Mononuclear cell (primary cell): ENCODE measurements at regions not wholly inside any gene's neighbourhood (a gene's known extent, or its start where the extent isn't known, plus 50 kb on each side); places are given as distances from the start of the nearest gene placed in this dataset.
"Not testable (repeated sequence)": the region's sequence is repeated elsewhere in the genome, so short reads cannot be mapped to it uniquely, and the experiment has no call there.

Source experiments
- H3K27me3 ChIP-seq: 2 replicates; pipeline ENCODE4 v1.6.0; 2011; ENCODE audit warnings: low read length, control low read depth; ENCODE audit not compliant: insufficient read depth
- H3K4me1 ChIP-seq: 2 replicates; pipeline ENCODE4 v1.5.1; 2011; ENCODE audit warnings: mild to moderate bottlenecking, low read length, control low read depth; ENCODE audit not compliant: insufficient read depth
- H3K4me3 ChIP-seq: 2 replicates; pipeline ENCODE4 v1.5.1; 2011; ENCODE audit warnings: mild to moderate bottlenecking, low read length, moderate library complexity
- H3K9me3 ChIP-seq: 2 replicates; pipeline ENCODE4 v1.5.1; 2011; ENCODE audit warnings: low read depth, mild to moderate bottlenecking, control low read depth, low read length

GRCh38 chr2:134021830-134022524 is 231.9 kb upstream of the MGAT5 start:
- H3K4me1 ChIP-seq, result peaks cover 4% of the 10 kb centered on the region
- H3K9me3 ChIP-seq, result no peaks in the 10 kb centered on the region
- H3K27me3 ChIP-seq, result peaks cover 4% of the 10 kb centered on the region
- no peak overlapping the region for H3K4me3 ChIP-seq

DNA sequence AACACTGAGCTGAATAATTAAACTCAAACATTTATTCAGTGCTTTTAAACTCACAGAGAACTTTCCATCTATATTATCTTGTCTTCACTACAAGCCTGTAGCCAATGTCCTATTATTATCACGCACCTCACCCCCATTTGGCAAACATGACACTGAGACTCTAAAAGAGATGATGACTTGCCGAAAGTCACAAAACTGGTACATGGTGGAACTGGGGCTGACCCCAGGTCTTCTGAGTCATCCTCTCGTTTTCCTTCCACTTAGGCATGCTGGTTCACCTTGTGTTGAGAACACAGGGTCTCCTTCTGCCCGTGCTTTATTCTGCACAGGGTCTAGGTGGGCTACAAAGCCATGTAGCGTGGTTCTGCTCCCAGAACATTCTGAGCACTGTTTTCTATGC is 230.0 kb upstream of the MGAT5 start:
- no peaks in the 10 kb centered on the region for H3K9me3 ChIP-seq
- no peak overlapping the region for H3K4me3 ChIP-seq
- H3K27me3 ChIP-seq, result peaks cover 12% of the 10 kb centered on the region
- peaks cover 8% of the 10 kb centered on the region for H3K4me1 ChIP-seq

GRCh38 chr2:134027980-134028379 is 225.9 kb upstream of the MGAT5 start:
- Histone ChIP-seq H3K27me3 (peaks cover 14% of the 10 kb centered on the region), H3K9me3 (no peaks in the 10 kb centered on the region), H3K4me1 (peaks cover 4% of the 10 kb centered on the region)

GRCh38 chr2:134029418-134029817 is 224.5 kb upstream of the MGAT5 start:
- Histone ChIP-seq H3K4me3 (no peak overlapping the region), H3K4me1 (peaks cover 4% of the 10 kb centered on the region), H3K9me3 (no peaks in the 10 kb centered on the region), H3K27me3 (peaks cover 15% of the 10 kb centered on the region)

More at GRCh38 chr2:134027980-134028379, 225.9 kb upstream of the MGAT5 start:
- no peak overlapping the region for H3K4me3 ChIP-seq

DNA sequence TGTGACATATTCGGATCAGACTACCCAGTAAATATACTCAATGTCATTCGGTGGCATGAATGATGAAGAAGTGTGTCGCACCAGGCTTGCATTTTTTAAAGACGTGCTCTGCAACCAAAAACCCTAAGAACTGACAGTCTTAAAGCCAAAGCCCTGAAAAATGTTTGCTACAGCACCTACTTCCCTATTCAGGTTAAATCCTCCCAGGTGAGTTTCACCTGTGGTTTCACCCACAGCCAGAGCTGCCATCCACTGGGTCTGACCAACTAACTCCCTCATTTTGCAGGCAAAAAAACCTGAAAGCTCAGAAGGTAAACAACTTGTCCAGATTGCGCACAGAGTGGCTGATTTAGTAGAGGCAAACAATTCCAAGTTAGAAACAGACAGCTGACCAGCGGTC is 222.3 kb upstream of the MGAT5 start:
- H3K27me3 ChIP-seq, result peaks cover 15% of the 10 kb centered on the region
- no peaks in the 10 kb centered on the region for H3K9me3 ChIP-seq
- H3K4me3 ChIP-seq, result no peak overlapping the region
- H3K4me1 ChIP-seq, result peaks cover 4% of the 10 kb centered on the region

GRCh38 chr2:134035605-134036370 is 218.1 kb upstream of the MGAT5 start:
- no peaks in the 10 kb centered on the region for H3K9me3 ChIP-seq
- H3K27me3 ChIP-seq, result peaks cover 3% of the 10 kb centered on the region
- H3K4me3 ChIP-seq, result no peak overlapping the region
- peaks cover 10% of the 10 kb centered on the region for H3K4me1 ChIP-seq

DNA sequence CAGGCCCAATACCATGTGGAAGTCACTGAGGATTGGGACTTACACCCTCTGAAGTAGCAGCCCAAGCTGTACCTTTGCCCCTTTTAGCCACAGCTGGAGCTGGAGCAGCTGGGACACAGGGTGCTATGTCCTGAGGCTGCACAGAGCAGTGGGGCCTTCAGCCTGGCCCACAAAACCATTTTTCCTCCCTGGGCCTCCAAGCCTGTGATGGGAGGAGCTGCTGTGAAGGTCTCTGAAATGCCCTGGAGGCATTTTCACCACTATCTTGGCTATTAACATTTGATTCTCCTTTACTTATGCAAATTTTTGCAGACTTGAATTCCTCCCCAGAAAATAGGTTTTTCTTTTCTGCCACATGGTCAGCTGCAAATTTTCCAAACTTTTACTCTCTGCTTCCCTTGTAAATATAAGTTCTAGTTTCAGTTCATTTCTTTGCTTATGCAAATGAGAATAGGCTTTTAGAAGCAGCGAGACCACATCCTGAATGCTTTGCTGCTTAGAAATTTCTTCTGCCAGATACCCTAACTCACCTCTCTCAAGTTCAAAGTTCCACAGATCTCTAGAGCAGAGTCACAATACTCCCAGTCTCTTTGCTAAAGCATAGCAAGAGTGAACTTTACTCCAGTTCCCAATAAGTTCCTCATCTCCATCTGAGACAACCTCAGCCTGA is 213.8 kb upstream of the MGAT5 start:
- H3K4me3 ChIP-seq, result no peak overlapping the region
- peaks cover 13% of the 10 kb centered on the region for H3K4me1 ChIP-seq
- H3K9me3 ChIP-seq, result no peaks in the 10 kb centered on the region
- no peaks in the 10 kb centered on the region for H3K27me3 ChIP-seq

DNA sequence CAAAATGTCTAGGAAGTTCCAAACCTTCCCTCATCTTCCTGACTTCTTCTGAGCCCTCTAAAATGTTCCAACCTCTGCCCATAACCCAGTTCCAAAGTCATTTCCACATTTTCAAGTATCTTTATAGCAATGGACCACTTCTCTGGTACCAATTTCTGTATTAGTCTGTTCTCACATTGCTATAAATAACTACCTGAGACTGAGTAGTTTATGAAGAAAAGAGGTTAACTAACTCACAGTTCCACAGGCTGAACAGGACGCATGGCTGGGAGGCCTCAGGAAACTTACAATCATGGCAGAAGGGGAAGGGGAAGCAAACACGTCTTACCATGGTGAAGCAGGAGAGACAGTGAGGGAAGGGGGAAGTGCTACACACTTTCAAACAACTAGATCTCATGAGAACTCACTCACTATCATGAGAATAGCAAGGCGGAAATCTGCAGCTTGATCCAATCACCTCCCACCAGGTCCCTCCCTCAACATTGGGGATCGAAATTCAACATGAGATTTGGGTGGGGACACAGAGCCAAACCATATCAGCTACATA is 213.2 kb upstream of the MGAT5 start:
- H3K27me3 ChIP-seq, H3K4me3 ChIP-seq, H3K9me3 ChIP-seq: not testable (repeated sequence)
- peaks cover 13% of the 10 kb centered on the region for H3K4me1 ChIP-seq

- no peaks in the 10 kb centered on the region for H3K9me3 ChIP-seq
Observed at GRCh38 chr2:134041877-134042276, 212.0 kb upstream of the MGAT5 start.

DNA sequence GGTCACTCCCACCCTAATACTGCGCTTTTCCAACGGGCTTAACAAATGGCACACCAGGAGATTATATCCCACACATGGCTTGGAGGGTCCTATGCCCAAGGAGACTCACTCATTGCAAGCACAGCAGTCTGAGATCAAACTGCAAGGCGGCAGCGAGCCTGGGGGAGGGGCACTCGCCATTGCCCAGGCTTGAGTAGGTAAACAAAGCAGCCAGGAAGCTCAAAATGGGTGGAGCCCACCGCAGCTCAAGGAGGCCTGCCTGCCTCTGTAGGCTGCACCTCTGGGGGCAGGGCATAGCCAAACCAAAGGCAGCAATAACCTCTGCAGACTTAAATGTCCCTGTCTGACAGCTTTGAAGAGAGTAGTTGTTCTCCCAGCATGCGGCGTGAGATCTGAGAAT is 210.8 kb upstream of the MGAT5 start:
- H3K4me1 ChIP-seq, result peaks cover 13% of the 10 kb centered on the region
- not testable (repeated sequence) for H3K27me3 ChIP-seq, H3K9me3 ChIP-seq, H3K4me3 ChIP-seq

More at GRCh38 chr2:134041877-134042276, 212.0 kb upstream of the MGAT5 start:
- H3K4me1 ChIP-seq, result peaks cover 13% of the 10 kb centered on the region
- no peak overlapping the region for H3K4me3 ChIP-seq
- H3K27me3 ChIP-seq, result no peaks in the 10 kb centered on the region

- no peak overlapping the region for H3K4me3 ChIP-seq
- no peaks in the 10 kb centered on the region for H3K4me1 ChIP-seq
- H3K27me3 ChIP-seq, result no peaks in the 10 kb centered on the region
- H3K9me3 ChIP-seq, result no peaks in the 10 kb centered on the region
Observed at GRCh38 chr2:134052173-134052572, 201.7 kb upstream of the MGAT5 start.

- Histone ChIP-seq H3K4me3 (no peak overlapping the region), H3K9me3 (no peaks in the 10 kb centered on the region), H3K27me3 (no peaks in the 10 kb centered on the region), H3K4me1 (no peaks in the 10 kb centered on the region)
Observed at GRCh38 chr2:134056173-134056572, 197.7 kb upstream of the MGAT5 start.

- H3K4me1 ChIP-seq, H3K4me3 ChIP-seq, H3K9me3 ChIP-seq, H3K27me3 ChIP-seq: not testable (repeated sequence)
Observed at GRCh38 chr2:134061066-134061465, 192.8 kb upstream of the MGAT5 start.

DNA sequence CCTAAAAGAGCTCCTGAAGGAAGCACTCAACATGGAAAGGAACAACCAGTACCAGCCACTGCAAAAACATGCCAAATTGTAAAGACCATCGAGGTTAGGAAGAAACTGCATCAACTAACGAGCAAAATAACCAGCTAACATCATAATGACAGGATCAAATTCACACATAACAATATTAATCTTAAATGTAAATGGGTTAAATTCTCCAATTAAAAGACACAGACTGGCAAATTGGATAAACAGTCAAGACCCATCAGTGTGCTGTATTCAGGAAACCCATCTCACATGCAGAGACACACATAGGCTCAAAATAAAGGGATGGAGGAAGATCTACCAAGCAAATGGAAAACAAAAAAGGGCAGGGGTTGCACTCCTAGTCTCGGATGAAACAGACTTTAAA is 191.6 kb upstream of the MGAT5 start:
- not testable (repeated sequence) for H3K4me3 ChIP-seq, H3K27me3 ChIP-seq, H3K9me3 ChIP-seq, H3K4me1 ChIP-seq

- not testable (repeated sequence) for H3K9me3 ChIP-seq, H3K27me3 ChIP-seq, H3K4me1 ChIP-seq, H3K4me3 ChIP-seq
Observed at GRCh38 chr2:134063916-134064315, 190.0 kb upstream of the MGAT5 start.
